GM23248 (cell line): ENCODE measurements at regions not wholly inside any gene's neighbourhood (a gene's known extent, or its start where the extent isn't known, plus 50 kb on each side); places are given as distances from the start of the nearest gene placed in this dataset.
A peak's percentile ranks its signal among the peaks of the same experiment; 100 is the strongest.
"Not testable (repeated sequence)": the region's sequence is repeated elsewhere in the genome, so short reads cannot be mapped to it uniquely, and the experiment has no call there.

Experiments used
- DNase-seq: peaks from one replicate; pipeline ENCODE4 v3.0.0-alpha.2; 2015
- H2AFZ ChIP-seq: fragments of 200-600 bp; sonication (generic); 2 replicates; pipeline ENCODE4 v1.6.1; 2016; ENCODE audit warnings: antibody characterized with exemption
- H3F3A ChIP-seq: fragments of 200-600 bp; sonication (generic); 2 replicates; pipeline ENCODE4 v1.6.1; 2016; ENCODE audit warnings: mild to moderate bottlenecking, antibody characterized with exemption, mixed run types; ENCODE audit not compliant: insufficient read depth
- H3K27ac ChIP-seq: fragments of 200-600 bp; sonication (generic); 2 replicates; pipeline ENCODE4 v1.5.1; 2016; ENCODE audit warnings: mild to moderate bottlenecking
- H3K27me3 ChIP-seq: fragments of 200-600 bp; sonication (generic); replicated peaks from 2 replicates; pipeline ENCODE4 v1.6.1; 2016; ENCODE audit warnings: mild to moderate bottlenecking; ENCODE audit not compliant: insufficient read depth
- H3K36me3 ChIP-seq: fragments of 200-600 bp; sonication (generic); 2 replicates; pipeline ENCODE4 v1.6.1; 2016; ENCODE audit warnings: low read depth, mild to moderate bottlenecking
- H3K4me1 ChIP-seq: fragments of 200-600 bp; sonication (generic); 2 replicates; pipeline ENCODE4 v1.6.1; 2016; ENCODE audit warnings: mild to moderate bottlenecking; ENCODE audit not compliant: insufficient read depth
- H3K4me2 ChIP-seq: fragments of 200-600 bp; sonication (generic); one replicate; pipeline ENCODE4 v1.6.1; 2016; ENCODE audit warnings: mild to moderate bottlenecking; ENCODE audit not compliant: unreplicated experiment
- H3K4me3 ChIP-seq: fragments of 200-600 bp; sonication (generic); 2 replicates; pipeline ENCODE4 v1.5.1; 2016; ENCODE audit warnings: mild to moderate bottlenecking
- H3K79me2 ChIP-seq: fragments of 200-600 bp; sonication (generic); 2 replicates; pipeline ENCODE4 v1.6.1; 2016; ENCODE audit warnings: mild to moderate bottlenecking; ENCODE audit not compliant: insufficient read depth
- H3K9ac ChIP-seq: fragments of 200-600 bp; sonication (generic); 2 replicates; pipeline ENCODE4 v1.6.1; 2016; ENCODE audit warnings: mild to moderate bottlenecking
- H3K9me2 ChIP-seq: fragments of 200-600 bp; sonication (generic); 2 replicates; pipeline ENCODE4 v1.6.1; 2016; ENCODE audit warnings: mixed run types, mild to moderate bottlenecking, moderate library complexity; ENCODE audit not compliant: insufficient read depth
- H3K9me3 ChIP-seq: fragments of 200-600 bp; sonication (generic); one replicate; pipeline ENCODE4 v1.6.1; 2017; ENCODE audit warnings: low read depth
- H4K20me1 ChIP-seq: fragments of 200-600 bp; sonication (generic); 2 replicates; pipeline ENCODE4 v1.6.0; 2016; ENCODE audit not compliant: insufficient read depth
- EZH2 ChIP-seq: fragments of 200-600 bp; sonication (generic); IDR thresholded peaks from 2 replicates; pipeline ENCODE4 v1.6.1; 2018; ENCODE audit warnings: antibody characterized with exemption, mild to moderate bottlenecking; ENCODE audit not compliant: insufficient read depth, poor library complexity, severe bottlenecking
- EZH2phosphoT487 ChIP-seq: fragments of 200-600 bp; sonication (generic); IDR thresholded peaks from 2 replicates; pipeline ENCODE4 v1.6.1; 2018; ENCODE audit warnings: antibody characterized with exemption, moderate library complexity, mild to moderate bottlenecking, low read depth; ENCODE audit not compliant: insufficient read depth
- WGBS, 2 experiments: methylation state at CpG; one replicate each; pipeline ENCODE4 v1.1.6; 2015 to 2017; ENCODE audit warnings: low lambda C conversion rate in 2 of 2, low coverage in 1 of 2; ENCODE audit errors: missing lambda C conversion rate in 2 of 2; 5-methylcytosine and 5-hydroxymethylcytosine counted together
- in situ Hi-C: fragments of 300-500 bp; cut with MboI; formaldehyde crosslinking; loops from 2 replicates; pipeline ENCODE4 v1.15.0; 2020

- no peak overlapping the region for H3K27ac ChIP-seq
- WGBS, 2 experiments = 17 to 18% methylated on average over 4 of the region's 4 CpGs
- no peaks in the 10 kb centered on the region for H3K36me3 ChIP-seq
- DNase-seq = no peak
- H3F3A ChIP-seq = no peaks in the 10 kb centered on the region
- no peaks in the 10 kb centered on the region for H3K9me3 ChIP-seq
- H3K79me2 ChIP-seq = no peaks in the 10 kb centered on the region
- in situ Hi-C loops = no loop called here
- no peak for TF ChIP-seq EZH2
- no peak for TF ChIP-seq EZH2phosphoT487
- H3K4me1 ChIP-seq = no peaks in the 10 kb centered on the region
- H3K9me2 ChIP-seq = no peaks in the 10 kb centered on the region
- no peak overlapping the region for H3K4me2 ChIP-seq
- H3K27me3 ChIP-seq = no peaks in the 10 kb centered on the region; the same call in 1 of the 2 replicates
- no peak overlapping the region for H3K9ac ChIP-seq
- no peak overlapping the region for H2AFZ ChIP-seq
- H3K4me3 ChIP-seq = no peak overlapping the region
- no peaks in the 10 kb centered on the region for H4K20me1 ChIP-seq
These were observed 182.8 kb upstream of the SESN3 start for GRCh38 chr11:95413761-95414160.

GRCh38 chr11:95413021-95413420 lies 182.0 kb upstream of the SESN3 start:
- Histone ChIP-seq H3K4me3 (no peak overlapping the region), H3K36me3 (no peaks in the 10 kb centered on the region), H4K20me1 (no peaks in the 10 kb centered on the region), H3F3A (no peaks in the 10 kb centered on the region), H3K27me3 (no peaks in the 10 kb centered on the region; the same call in 1 of the 2 replicates), H3K79me2 (no peaks in the 10 kb centered on the region), H3K4me1 (no peaks in the 10 kb centered on the region), H2AFZ (no peak overlapping the region), H3K9ac (no peak overlapping the region), H3K27ac (no peak overlapping the region), H3K9me2 (no peaks in the 10 kb centered on the region), H3K4me2 (no peak overlapping the region), H3K9me3 (no peaks in the 10 kb centered on the region)
- TF ChIP-seq EZH2phosphoT487 (no peak), EZH2 (no peak)
- no peak for DNase-seq
- in situ Hi-C loops = no loop called here

GRCh38 chr11:95412074-95412473 lies 181.1 kb upstream of the SESN3 start:
- Histone ChIP-seq H3K9me2 (no peaks in the 10 kb centered on the region), H3K27ac (no peak overlapping the region), H3K4me2 (no peak overlapping the region), H3K9me3 (no peaks in the 10 kb centered on the region), H3K4me3 (no peak overlapping the region), H2AFZ (no peak overlapping the region), H3K27me3 (no peaks in the 10 kb centered on the region; the same call in 1 of the 2 replicates), H3F3A (no peaks in the 10 kb centered on the region), H3K4me1 (no peaks in the 10 kb centered on the region), H4K20me1 (no peaks in the 10 kb centered on the region), H3K9ac (no peak overlapping the region), H3K79me2 (no peaks in the 10 kb centered on the region), H3K36me3 (no peaks in the 10 kb centered on the region)
- no peak for DNase-seq
- 78 to 93% methylated on average over 3 of the region's 3 CpGs for WGBS, 2 experiments
- TF ChIP-seq EZH2 (no peak), EZH2phosphoT487 (no peak)
- in situ Hi-C loops = no loop called here

- H3K27ac ChIP-seq, H3K9me3 ChIP-seq, H3K9ac ChIP-seq, H4K20me1 ChIP-seq, H3K79me2 ChIP-seq, H3F3A ChIP-seq, H3K36me3 ChIP-seq, H3K9me2 ChIP-seq, H3K4me3 ChIP-seq, in situ Hi-C loops, H3K4me2 ChIP-seq, H2AFZ ChIP-seq, H3K4me1 ChIP-seq, H3K27me3 ChIP-seq: not testable (repeated sequence)
- peak; percentile 19 for DNase-seq
These were observed 179.7 kb upstream of the SESN3 start for GRCh38 chr11:95410707-95411106.

GRCh38 chr11:95406271-95406670 lies 175.3 kb upstream of the SESN3 start:
- no peak for TF ChIP-seq EZH2phosphoT487
- TF ChIP-seq EZH2 = no peak
- Histone ChIP-seq H3K4me1 (no peaks in the 10 kb centered on the region), H3F3A (no peaks in the 10 kb centered on the region), H3K9ac (no peak overlapping the region), H3K27ac (no peak overlapping the region), H2AFZ (no peak overlapping the region), H3K9me3 (no peaks in the 10 kb centered on the region), H3K27me3 (no peaks in the 10 kb centered on the region), H4K20me1 (no peaks in the 10 kb centered on the region), H3K4me3 (no peak overlapping the region), H3K9me2 (no peaks in the 10 kb centered on the region), H3K79me2 (no peaks in the 10 kb centered on the region), H3K4me2 (no peak overlapping the region), H3K36me3 (no peaks in the 10 kb centered on the region)
- DNase-seq = no peak
- in situ Hi-C loops = loop anchor here (10.0 kb wide), 1 partner anchor 61 kb away; no protein-coding TSS in a partner anchor
- WGBS, 2 experiments = 83 to 92% methylated on average over 1 of the region's 1 CpG
